IMR-90 (cell line): ENCODE measurements at regions not wholly inside any gene's neighbourhood (a gene's known extent, or its start where the extent isn't known, plus 50 kb on each side); places are given as distances from the start of the nearest gene placed in this dataset.

Experiments
- BHLHE40 ChIP-seq: fragments of 150-350 bp; IDR thresholded peaks from 2 replicates; pipeline ENCODE4 v1.6.1; 2016; ENCODE audit warnings: mild to moderate bottlenecking, low read depth, low read length
- CEBPB ChIP-seq: IDR thresholded peaks from 2 replicates; pipeline ENCODE4 v1.6.1; 2012; ENCODE audit warnings: low read depth, low read length, improper control_type of control experiment
- CHD1 ChIP-seq: IDR thresholded peaks from 2 replicates; pipeline ENCODE4 v1.6.1; 2012; ENCODE audit warnings: low read depth, low read length, improper control_type of control experiment
- ELK1 ChIP-seq: fragments of 150-350 bp; IDR thresholded peaks from 2 replicates; pipeline ENCODE4 v1.6.1; 2016; ENCODE audit warnings: low read depth, mild to moderate bottlenecking, low read length, moderate library complexity, borderline replicate concordance
- MAFK ChIP-seq: IDR thresholded peaks from 2 replicates; pipeline ENCODE4 v1.6.1; 2012; ENCODE audit warnings: low read depth, low read length, improper control_type of control experiment
- MAZ ChIP-seq: IDR thresholded peaks from 2 replicates; pipeline ENCODE4 v1.6.1; 2012; ENCODE audit warnings: low read depth, mild to moderate bottlenecking, low read length, improper control_type of control experiment, moderate library complexity, borderline replicate concordance
- MXI1 ChIP-seq: IDR thresholded peaks from 2 replicates; pipeline ENCODE4 v1.6.1; 2012; ENCODE audit warnings: low read depth, mild to moderate bottlenecking, low read length, moderate library complexity, borderline replicate concordance
- POLR2A ChIP-seq: IDR thresholded peaks from 2 replicates; pipeline ENCODE4 v1.6.1; 2012; ENCODE audit warnings: mild to moderate bottlenecking, low read depth, low read length
- RAD21 ChIP-seq: IDR thresholded peaks from 2 replicates; pipeline ENCODE4 v1.6.1; 2012; ENCODE audit warnings: low read length, improper control_type of control experiment
- RCOR1 ChIP-seq: IDR thresholded peaks from 2 replicates; pipeline ENCODE4 v1.6.1; 2012; ENCODE audit warnings: mild to moderate bottlenecking, low read length, improper control_type of control experiment; ENCODE audit not compliant: insufficient replicate concordance
- RFX5 ChIP-seq: IDR thresholded peaks from 2 replicates; pipeline ENCODE4 v1.8.0; 2012; ENCODE audit warnings: low read depth, mild to moderate bottlenecking, low read length, moderate library complexity
- SMC3 ChIP-seq: fragments of 150-350 bp; IDR thresholded peaks from 2 replicates; pipeline ENCODE4 v1.6.1; 2016; ENCODE audit warnings: low read depth, mild to moderate bottlenecking, antibody characterized with exemption, low read length, moderate library complexity
- TF ChIP-seq, protein P1 (sequence below): conservative IDR thresholded peaks from 2 replicates; pipeline ENCODE4 v1.5.1; 2012; ENCODE audit warnings: mild to moderate bottlenecking, low read depth, low read length, improper control_type of control experiment
- TF ChIP-seq, protein P2 (sequence below): fragments of 150-350 bp; IDR thresholded peaks from 2 replicates; pipeline ENCODE4 v1.6.1; 2017; ENCODE audit warnings: mild to moderate bottlenecking, antibody characterized with exemption, low read length, low read depth

DNA sequence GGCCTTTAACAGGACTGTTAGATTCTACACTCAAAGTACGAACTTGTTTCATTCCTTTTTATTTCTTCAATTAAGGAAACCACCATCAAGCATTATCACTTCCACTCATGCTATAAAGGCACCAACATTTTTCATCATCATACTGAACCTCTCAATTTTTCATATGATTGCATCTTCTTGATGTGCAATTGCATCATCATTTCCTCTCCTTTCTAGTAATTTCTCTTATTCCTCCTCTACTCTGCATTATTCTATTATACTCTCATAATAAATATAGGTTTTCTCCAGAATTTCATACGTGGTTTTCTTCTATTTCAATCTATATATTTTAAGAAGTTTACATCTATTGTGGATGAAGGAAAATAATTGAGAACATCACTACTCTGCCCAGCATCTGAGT, 506.2 kb upstream of the ZNF385D start:
- TF ChIP-seq POLR2A: no peak
- TF ChIP-seq, protein P1, sequence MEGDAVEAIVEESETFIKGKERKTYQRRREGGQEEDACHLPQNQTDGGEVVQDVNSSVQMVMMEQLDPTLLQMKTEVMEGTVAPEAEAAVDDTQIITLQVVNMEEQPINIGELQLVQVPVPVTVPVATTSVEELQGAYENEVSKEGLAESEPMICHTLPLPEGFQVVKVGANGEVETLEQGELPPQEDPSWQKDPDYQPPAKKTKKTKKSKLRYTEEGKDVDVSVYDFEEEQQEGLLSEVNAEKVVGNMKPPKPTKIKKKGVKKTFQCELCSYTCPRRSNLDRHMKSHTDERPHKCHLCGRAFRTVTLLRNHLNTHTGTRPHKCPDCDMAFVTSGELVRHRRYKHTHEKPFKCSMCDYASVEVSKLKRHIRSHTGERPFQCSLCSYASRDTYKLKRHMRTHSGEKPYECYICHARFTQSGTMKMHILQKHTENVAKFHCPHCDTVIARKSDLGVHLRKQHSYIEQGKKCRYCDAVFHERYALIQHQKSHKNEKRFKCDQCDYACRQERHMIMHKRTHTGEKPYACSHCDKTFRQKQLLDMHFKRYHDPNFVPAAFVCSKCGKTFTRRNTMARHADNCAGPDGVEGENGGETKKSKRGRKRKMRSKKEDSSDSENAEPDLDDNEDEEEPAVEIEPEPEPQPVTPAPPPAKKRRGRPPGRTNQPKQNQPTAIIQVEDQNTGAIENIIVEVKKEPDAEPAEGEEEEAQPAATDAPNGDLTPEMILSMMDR: no peak
- no peak for TF ChIP-seq SMC3
- no peak for TF ChIP-seq CEBPB
- no peak for TF ChIP-seq MAZ
- no peak for TF ChIP-seq RAD21
- TF ChIP-seq, protein P2, sequence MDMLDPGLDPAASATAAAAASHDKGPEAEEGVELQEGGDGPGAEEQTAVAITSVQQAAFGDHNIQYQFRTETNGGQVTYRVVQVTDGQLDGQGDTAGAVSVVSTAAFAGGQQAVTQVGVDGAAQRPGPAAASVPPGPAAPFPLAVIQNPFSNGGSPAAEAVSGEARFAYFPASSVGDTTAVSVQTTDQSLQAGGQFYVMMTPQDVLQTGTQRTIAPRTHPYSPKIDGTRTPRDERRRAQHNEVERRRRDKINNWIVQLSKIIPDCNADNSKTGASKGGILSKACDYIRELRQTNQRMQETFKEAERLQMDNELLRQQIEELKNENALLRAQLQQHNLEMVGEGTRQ: no peak
- TF ChIP-seq MXI1: no peak
- TF ChIP-seq CHD1: no peak
- no peak for TF ChIP-seq RCOR1
- no peak for TF ChIP-seq BHLHE40
- TF ChIP-seq ELK1: no peak
- TF ChIP-seq RFX5: no peak
- no peak for TF ChIP-seq MAFK
